ENCODE measurements at regions not wholly inside any gene's neighbourhood (a gene's known extent, or its start where the extent isn't known, plus 50 kb on each side); places are given as distances from the start of the nearest gene placed in this dataset.
"Not testable (repeated sequence)": the region's sequence is repeated elsewhere in the genome, so short reads cannot be mapped to it uniquely, and the experiment has no call there.

GRCh38 chrX:47776292-47777006, 60.3 kb upstream of the ZNF81 start:
- H3K27me3 ChIP-seq (ENCODE audit: control insufficient read depth, insufficient read depth, low read length): no peaks in the 10 kb centered on the region
- POLR2A ChIA-PET: no interaction called here
- no peak for DNase-seq (ENCODE audit: low read depth, low spot score)
- CTCF ChIA-PET: no interaction called here
- TF ChIP-seq CTCF (IDR thresholded peaks at IDR 0.05; ENCODE audit: low read depth, low read length): no peak
- H3K4me3 ChIP-seq (ENCODE audit: low read depth, low read length): no peak overlapping the region
- no peak overlapping the region for H3K27ac ChIP-seq (ENCODE audit: low read depth, low read length)
- no peaks in the 10 kb centered on the region for H3K9me3 ChIP-seq (ENCODE audit: control insufficient read depth, insufficient read depth, low read length)

GRCh38 chrX:47772764-47773163, 63.9 kb upstream of the ZNF81 start:
- Histone ChIP-seq H3K9me3 (ENCODE audit: control insufficient read depth, insufficient read depth, low read length) (no peaks in the 10 kb centered on the region), H3K4me3 (ENCODE audit: low read depth, low read length) (no peak overlapping the region), H3K27me3 (ENCODE audit: control insufficient read depth, insufficient read depth, low read length) (no peaks in the 10 kb centered on the region), H3K27ac (ENCODE audit: low read depth, low read length) (no peak overlapping the region)
- TF ChIP-seq CTCF (IDR thresholded peaks at IDR 0.05; ENCODE audit: low read depth, low read length): no peak
- ChIA-PET POLR2A (no interaction called here), CTCF (no interaction called here)
- no peak for DNase-seq (ENCODE audit: low read depth, low spot score)

GRCh38 chrX:47771473-47771872, 65.2 kb upstream of the ZNF81 start:
- no peak overlapping the region for H3K4me3 ChIP-seq (ENCODE audit: low read depth, low read length)
- no peaks in the 10 kb centered on the region for H3K9me3 ChIP-seq (ENCODE audit: control insufficient read depth, insufficient read depth, low read length)
- TF ChIP-seq CTCF (IDR thresholded peaks at IDR 0.05; ENCODE audit: low read depth, low read length): no peak
- POLR2A ChIA-PET: no interaction called here
- DNase-seq (ENCODE audit: low read depth, low spot score): no peak
- CTCF ChIA-PET: no interaction called here
- H3K27ac ChIP-seq (ENCODE audit: low read depth, low read length): no peak overlapping the region
- no peaks in the 10 kb centered on the region for H3K27me3 ChIP-seq (ENCODE audit: control insufficient read depth, insufficient read depth, low read length)

GRCh38 chrX:47762826-47763225, 73.9 kb upstream of the ZNF81 start:
- POLR2A ChIA-PET; H3K4me3 ChIP-seq (ENCODE audit: low read depth, low read length); H3K27me3 ChIP-seq (ENCODE audit: control insufficient read depth, insufficient read depth, low read length); H3K27ac ChIP-seq (ENCODE audit: low read depth, low read length); CTCF ChIA-PET; DNase-seq (ENCODE audit: low read depth, low spot score); H3K9me3 ChIP-seq (ENCODE audit: control insufficient read depth, insufficient read depth, low read length): not testable (repeated sequence)

GRCh38 chrX:47752685-47753084, 84.0 kb upstream of the ZNF81 start:
- CTCF ChIA-PET: interaction anchor here (0.6 kb wide), 1 partner anchor 862 kb away, joined by 3 read pairs; no protein-coding TSS in a partner anchor

More at GRCh38 chrX:47752685-47753084, 84.0 kb upstream of the ZNF81 start:
- TF ChIP-seq CTCF (IDR thresholded peaks at IDR 0.05; ENCODE audit: low read depth, low read length): no peak
- Histone ChIP-seq H3K27ac (ENCODE audit: low read depth, low read length) (no peak overlapping the region), H3K4me3 (ENCODE audit: low read depth, low read length) (no peak overlapping the region), H3K27me3 (ENCODE audit: control insufficient read depth, insufficient read depth, low read length) (no peaks in the 10 kb centered on the region), H3K9me3 (ENCODE audit: control insufficient read depth, insufficient read depth, low read length) (no peaks in the 10 kb centered on the region)
- DNase-seq (ENCODE audit: low read depth, low spot score): no peak
- POLR2A ChIA-PET: no interaction called here
